ENCODE measurements at regions not wholly inside any gene's neighbourhood (a gene's known extent, or its start where the extent isn't known, plus 50 kb on each side); places are given as distances from the start of the nearest gene placed in this dataset.
"Not testable (repeated sequence)": the region's sequence is repeated elsewhere in the genome, so short reads cannot be mapped to it uniquely, and the experiment has no call there.

DNA sequence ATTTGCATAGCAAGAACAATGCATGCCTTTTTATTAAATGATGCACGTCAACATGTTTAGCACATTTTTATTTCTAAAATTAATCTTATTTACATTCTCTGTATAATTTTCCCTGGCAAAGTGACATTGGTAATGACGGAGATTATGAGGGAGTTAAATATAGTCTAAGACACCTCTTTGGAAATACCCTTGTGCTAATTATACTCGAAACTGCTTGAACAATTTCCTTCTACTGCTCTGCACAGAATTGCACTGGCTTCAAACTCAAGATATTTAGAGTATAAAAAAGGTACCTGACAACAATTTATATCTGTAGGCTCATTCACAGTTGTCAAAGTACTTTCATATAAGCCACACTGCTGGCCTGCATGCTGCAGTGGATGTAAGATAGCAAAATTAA lies 602.7 kb downstream of the NXPH1 start:
- Histone ChIP-seq H3K9me3 (ENCODE audit: control insufficient read depth, insufficient read depth, low read depth, low read length) (no peaks in the 10 kb centered on the region), H3K4me1 (ENCODE audit: control insufficient read depth, insufficient read depth, low read length) (no peaks in the 10 kb centered on the region), H3K27ac (ENCODE audit: extremely low read depth, low read depth, low read length) (no peak overlapping the region), H3K4me3 (ENCODE audit: low read depth, low read length) (no peak overlapping the region), H3K36me3 (ENCODE audit: control insufficient read depth in 2 of 2, insufficient read depth in 1 of 2, low read length in 2 of 2) (no peaks in the 10 kb centered on the region)
- ChIA-PET POLR2A (no interaction called here), CTCF (no interaction called here)
- TF ChIP-seq, protein P1, sequence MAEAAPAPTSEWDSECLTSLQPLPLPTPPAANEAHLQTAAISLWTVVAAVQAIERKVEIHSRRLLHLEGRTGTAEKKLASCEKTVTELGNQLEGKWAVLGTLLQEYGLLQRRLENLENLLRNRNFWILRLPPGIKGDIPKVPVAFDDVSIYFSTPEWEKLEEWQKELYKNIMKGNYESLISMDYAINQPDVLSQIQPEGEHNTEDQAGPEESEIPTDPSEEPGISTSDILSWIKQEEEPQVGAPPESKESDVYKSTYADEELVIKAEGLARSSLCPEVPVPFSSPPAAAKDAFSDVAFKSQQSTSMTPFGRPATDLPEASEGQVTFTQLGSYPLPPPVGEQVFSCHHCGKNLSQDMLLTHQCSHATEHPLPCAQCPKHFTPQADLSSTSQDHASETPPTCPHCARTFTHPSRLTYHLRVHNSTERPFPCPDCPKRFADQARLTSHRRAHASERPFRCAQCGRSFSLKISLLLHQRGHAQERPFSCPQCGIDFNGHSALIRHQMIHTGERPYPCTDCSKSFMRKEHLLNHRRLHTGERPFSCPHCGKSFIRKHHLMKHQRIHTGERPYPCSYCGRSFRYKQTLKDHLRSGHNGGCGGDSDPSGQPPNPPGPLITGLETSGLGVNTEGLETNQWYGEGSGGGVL (tag by site-specific recombination; IDR thresholded peaks at IDR 0.05): no peak
- TF ChIP-seq, protein P2, sequence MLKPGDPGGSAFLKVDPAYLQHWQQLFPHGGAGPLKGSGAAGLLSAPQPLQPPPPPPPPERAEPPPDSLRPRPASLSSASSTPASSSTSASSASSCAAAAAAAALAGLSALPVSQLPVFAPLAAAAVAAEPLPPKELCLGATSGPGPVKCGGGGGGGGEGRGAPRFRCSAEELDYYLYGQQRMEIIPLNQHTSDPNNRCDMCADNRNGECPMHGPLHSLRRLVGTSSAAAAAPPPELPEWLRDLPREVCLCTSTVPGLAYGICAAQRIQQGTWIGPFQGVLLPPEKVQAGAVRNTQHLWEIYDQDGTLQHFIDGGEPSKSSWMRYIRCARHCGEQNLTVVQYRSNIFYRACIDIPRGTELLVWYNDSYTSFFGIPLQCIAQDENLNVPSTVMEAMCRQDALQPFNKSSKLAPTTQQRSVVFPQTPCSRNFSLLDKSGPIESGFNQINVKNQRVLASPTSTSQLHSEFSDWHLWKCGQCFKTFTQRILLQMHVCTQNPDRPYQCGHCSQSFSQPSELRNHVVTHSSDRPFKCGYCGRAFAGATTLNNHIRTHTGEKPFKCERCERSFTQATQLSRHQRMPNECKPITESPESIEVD (tag by site-specific recombination; IDR thresholded peaks at IDR 0.05): no peak
- TF ChIP-seq ZFP41 (tag by site-specific recombination; IDR thresholded peaks at IDR 0.05; ENCODE audit: borderline replicate concordance): no peak
- TF ChIP-seq ZNF747 (tag by site-specific recombination; IDR thresholded peaks at IDR 0.05): no peak
- TF ChIP-seq KLF16 (tag by site-specific recombination; IDR thresholded peaks at IDR 0.05): no peak
- no peak for TF ChIP-seq ZNF785 (tag by site-specific recombination; IDR thresholded peaks at IDR 0.05)
- no peak for TF ChIP-seq ZBTB48 (tag by site-specific recombination; IDR thresholded peaks at IDR 0.05)
- TF ChIP-seq ZNF211 (tag by site-specific recombination; IDR thresholded peaks at IDR 0.05; ENCODE audit: low read depth): no peak
- TF ChIP-seq ZNF292 (tag by site-specific recombination; IDR thresholded peaks at IDR 0.05; ENCODE audit: borderline replicate concordance, low read depth): no peak
- no peak for TF ChIP-seq KLF10 (tag by site-specific recombination; IDR thresholded peaks at IDR 0.05)
- TF ChIP-seq, protein P3, sequence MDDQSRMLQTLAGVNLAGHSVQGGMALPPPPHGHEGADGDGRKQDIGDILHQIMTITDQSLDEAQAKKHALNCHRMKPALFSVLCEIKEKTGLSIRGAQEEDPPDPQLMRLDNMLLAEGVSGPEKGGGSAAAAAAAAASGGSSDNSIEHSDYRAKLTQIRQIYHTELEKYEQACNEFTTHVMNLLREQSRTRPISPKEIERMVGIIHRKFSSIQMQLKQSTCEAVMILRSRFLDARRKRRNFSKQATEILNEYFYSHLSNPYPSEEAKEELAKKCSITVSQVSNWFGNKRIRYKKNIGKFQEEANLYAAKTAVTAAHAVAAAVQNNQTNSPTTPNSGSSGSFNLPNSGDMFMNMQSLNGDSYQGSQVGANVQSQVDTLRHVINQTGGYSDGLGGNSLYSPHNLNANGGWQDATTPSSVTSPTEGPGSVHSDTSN (CRISPR knock-in tag; IDR thresholded peaks at IDR 0.05): no peak
- TF ChIP-seq, protein P4, sequence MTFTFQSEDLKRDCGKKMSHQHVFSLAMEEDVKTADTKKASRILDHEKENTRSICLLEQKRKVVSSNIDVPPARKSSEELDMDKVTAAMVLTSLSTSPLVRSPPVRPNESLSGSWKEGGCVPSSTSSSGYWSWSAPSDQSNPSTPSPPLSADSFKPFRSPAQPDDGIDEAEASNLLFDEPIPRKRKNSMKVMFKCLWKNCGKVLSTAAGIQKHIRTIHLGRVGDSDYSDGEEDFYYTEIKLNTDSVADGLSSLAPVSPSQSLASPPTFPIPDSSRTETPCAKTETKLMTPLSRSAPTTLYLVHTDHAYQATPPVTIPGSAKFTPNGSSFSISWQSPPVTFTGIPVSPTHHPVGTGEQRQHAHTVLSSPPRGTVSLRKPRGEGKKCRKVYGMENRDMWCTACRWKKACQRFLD (tag by site-specific recombination; IDR thresholded peaks at IDR 0.05): no peak
- no peak for TF ChIP-seq ZNF223 (tag by site-specific recombination; IDR thresholded peaks at IDR 0.05)
- TF ChIP-seq KLF1 (tag by site-specific recombination; IDR thresholded peaks at IDR 0.05): no peak

DNA sequence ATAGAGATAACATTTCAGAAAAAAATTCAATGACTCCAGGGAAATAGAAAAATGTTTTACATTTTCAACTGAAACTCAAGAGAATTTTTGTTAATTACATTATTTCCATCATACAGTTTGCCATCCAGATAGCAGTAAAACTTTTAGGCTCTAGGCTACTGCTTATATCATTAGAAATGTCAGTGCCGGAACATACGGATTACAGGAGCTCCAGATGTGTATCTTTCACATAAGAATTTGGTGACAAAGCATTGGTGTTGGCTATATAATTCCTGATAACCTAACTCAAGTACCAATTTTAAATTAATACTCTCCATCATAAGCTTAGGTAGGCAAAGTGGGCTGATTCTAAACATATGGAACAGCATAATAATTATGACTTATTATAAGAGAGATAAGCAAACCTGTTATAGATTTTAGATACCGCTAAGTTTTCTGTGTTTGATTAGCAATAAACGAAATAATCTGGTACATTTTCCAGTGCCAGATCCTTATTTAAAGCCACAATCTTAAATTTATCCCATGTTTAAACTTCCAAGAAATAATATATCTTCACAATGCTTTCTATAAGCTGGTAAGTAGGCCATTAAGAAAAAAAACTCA lies 637.9 kb downstream of the NXPH1 start:
- Histone ChIP-seq H3K9me3 (ENCODE audit: control insufficient read depth, insufficient read depth, low read depth, low read length) (no peaks in the 10 kb centered on the region), H3K36me3 (ENCODE audit: control insufficient read depth in 2 of 2, insufficient read depth in 1 of 2, low read length in 2 of 2) (no peaks in the 10 kb centered on the region), H3K27ac (ENCODE audit: extremely low read depth, low read depth, low read length) (no peak overlapping the region), H3K4me3 (ENCODE audit: low read depth, low read length) (no peak overlapping the region), H3K4me1 (ENCODE audit: control insufficient read depth, insufficient read depth, low read length) (no peaks in the 10 kb centered on the region)
- ChIA-PET POLR2A (no interaction called here), CTCF (no interaction called here)
- TF ChIP-seq, protein P5, sequence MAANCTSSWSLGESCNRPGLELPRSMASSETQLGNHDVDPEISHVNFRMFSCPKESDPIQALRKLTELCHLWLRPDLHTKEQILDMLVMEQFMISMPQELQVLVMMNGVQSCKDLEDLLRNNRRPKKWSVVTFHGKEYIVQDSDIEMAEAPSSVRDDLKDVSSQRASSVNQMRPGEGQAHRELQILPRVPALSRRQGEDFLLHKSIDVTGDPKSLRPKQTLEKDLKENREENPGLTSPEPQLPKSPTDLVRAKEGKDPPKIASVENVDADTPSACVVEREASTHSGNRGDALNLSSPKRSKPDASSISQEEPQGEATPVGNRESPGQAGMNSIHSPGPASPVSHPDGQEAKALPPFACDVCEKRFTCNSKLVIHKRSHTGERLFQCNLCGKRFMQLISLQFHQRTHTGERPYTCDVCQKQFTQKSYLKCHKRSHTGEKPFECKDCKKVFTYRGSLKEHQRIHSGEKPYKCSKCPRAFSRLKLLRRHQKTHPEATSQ (tag by site-specific recombination; IDR thresholded peaks at IDR 0.05): no peak
- no peak for TF ChIP-seq ZNF155 (tag by site-specific recombination; IDR thresholded peaks at IDR 0.05)
- TF ChIP-seq, protein P6, sequence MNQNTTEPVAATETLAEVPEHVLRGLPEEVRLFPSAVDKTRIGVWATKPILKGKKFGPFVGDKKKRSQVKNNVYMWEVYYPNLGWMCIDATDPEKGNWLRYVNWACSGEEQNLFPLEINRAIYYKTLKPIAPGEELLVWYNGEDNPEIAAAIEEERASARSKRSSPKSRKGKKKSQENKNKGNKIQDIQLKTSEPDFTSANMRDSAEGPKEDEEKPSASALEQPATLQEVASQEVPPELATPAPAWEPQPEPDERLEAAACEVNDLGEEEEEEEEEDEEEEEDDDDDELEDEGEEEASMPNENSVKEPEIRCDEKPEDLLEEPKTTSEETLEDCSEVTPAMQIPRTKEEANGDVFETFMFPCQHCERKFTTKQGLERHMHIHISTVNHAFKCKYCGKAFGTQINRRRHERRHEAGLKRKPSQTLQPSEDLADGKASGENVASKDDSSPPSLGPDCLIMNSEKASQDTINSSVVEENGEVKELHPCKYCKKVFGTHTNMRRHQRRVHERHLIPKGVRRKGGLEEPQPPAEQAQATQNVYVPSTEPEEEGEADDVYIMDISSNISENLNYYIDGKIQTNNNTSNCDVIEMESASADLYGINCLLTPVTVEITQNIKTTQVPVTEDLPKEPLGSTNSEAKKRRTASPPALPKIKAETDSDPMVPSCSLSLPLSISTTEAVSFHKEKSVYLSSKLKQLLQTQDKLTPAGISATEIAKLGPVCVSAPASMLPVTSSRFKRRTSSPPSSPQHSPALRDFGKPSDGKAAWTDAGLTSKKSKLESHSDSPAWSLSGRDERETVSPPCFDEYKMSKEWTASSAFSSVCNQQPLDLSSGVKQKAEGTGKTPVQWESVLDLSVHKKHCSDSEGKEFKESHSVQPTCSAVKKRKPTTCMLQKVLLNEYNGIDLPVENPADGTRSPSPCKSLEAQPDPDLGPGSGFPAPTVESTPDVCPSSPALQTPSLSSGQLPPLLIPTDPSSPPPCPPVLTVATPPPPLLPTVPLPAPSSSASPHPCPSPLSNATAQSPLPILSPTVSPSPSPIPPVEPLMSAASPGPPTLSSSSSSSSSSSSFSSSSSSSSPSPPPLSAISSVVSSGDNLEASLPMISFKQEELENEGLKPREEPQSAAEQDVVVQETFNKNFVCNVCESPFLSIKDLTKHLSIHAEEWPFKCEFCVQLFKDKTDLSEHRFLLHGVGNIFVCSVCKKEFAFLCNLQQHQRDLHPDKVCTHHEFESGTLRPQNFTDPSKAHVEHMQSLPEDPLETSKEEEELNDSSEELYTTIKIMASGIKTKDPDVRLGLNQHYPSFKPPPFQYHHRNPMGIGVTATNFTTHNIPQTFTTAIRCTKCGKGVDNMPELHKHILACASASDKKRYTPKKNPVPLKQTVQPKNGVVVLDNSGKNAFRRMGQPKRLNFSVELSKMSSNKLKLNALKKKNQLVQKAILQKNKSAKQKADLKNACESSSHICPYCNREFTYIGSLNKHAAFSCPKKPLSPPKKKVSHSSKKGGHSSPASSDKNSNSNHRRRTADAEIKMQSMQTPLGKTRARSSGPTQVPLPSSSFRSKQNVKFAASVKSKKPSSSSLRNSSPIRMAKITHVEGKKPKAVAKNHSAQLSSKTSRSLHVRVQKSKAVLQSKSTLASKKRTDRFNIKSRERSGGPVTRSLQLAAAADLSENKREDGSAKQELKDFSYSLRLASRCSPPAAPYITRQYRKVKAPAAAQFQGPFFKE (tag by site-specific recombination; IDR thresholded peaks at IDR 0.05; ENCODE audit: borderline replicate concordance): no peak
- no peak for TF ChIP-seq EGR2 (tag by site-specific recombination; IDR thresholded peaks at IDR 0.05; ENCODE audit: low read depth)

DNA sequence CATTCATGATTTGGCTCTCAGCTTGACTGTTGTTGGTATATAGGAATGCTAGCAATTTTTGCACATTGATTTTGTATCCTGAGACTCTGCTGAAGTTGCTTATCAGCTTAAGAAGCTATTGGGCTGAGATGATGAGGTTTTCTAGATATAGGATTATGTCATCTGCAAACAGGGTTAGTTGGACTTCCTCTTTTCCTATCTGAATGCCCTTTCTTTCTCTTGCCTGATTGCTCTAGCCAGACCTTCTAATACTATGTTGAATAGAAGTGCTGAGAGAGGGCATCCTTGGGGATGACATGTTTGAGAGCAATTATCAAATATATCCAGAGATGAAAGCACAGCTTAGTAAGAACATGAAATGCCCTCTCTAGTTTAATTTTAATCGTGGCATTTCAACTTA lies 642.4 kb downstream of the NXPH1 start:
- H3K4me1 ChIP-seq (ENCODE audit: control insufficient read depth, insufficient read depth, low read length); H3K4me3 ChIP-seq (ENCODE audit: low read depth, low read length); H3K9me3 ChIP-seq (ENCODE audit: control insufficient read depth, insufficient read depth, low read depth, low read length); H3K36me3 ChIP-seq (ENCODE audit: control insufficient read depth in 2 of 2, insufficient read depth in 1 of 2, low read length in 2 of 2); POLR2A ChIA-PET; CTCF ChIA-PET; H3K27ac ChIP-seq (ENCODE audit: extremely low read depth, low read depth, low read length): not testable (repeated sequence)

All from HEK293 (cell line).